ENCODE measurements at regions not wholly inside any gene's neighbourhood (a gene's known extent, or its start where the extent isn't known, plus 50 kb on each side); places are given as distances from the start of the nearest gene placed in this dataset.
"Not testable (repeated sequence)": the region's sequence is repeated elsewhere in the genome, so short reads cannot be mapped to it uniquely, and the experiment has no call there.

DNA sequence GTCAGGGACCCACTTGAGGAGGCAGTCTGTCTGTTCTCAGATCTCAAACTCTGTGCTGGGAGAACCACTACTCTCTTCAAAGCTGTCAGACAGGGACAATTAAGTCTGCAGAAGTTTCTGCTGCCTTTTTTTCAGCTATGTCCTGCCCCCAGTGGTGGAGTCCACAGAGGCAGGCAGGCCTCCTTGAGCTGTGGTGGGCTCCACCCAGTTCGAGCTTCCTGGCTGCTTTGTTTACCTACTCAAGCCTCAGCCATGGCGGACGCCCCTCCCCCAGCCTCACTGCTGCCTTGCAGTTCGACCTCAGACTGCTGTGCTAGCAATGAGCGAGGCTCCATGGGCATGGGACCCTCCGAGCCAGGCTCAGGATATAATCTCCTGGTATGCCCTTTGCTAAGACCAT is 89.3 kb downstream of the ZIC4 start:
- TF ChIP-seq, protein P1, sequence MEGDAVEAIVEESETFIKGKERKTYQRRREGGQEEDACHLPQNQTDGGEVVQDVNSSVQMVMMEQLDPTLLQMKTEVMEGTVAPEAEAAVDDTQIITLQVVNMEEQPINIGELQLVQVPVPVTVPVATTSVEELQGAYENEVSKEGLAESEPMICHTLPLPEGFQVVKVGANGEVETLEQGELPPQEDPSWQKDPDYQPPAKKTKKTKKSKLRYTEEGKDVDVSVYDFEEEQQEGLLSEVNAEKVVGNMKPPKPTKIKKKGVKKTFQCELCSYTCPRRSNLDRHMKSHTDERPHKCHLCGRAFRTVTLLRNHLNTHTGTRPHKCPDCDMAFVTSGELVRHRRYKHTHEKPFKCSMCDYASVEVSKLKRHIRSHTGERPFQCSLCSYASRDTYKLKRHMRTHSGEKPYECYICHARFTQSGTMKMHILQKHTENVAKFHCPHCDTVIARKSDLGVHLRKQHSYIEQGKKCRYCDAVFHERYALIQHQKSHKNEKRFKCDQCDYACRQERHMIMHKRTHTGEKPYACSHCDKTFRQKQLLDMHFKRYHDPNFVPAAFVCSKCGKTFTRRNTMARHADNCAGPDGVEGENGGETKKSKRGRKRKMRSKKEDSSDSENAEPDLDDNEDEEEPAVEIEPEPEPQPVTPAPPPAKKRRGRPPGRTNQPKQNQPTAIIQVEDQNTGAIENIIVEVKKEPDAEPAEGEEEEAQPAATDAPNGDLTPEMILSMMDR (IDR thresholded peaks at IDR 0.05; ENCODE audit: insufficient read depth, low read length, poor library complexity, severe bottlenecking): not testable (repeated sequence)
- TF ChIP-seq EZH2phosphoT487 (conservative IDR thresholded peaks at IDR 0.05; ENCODE audit: low read length): not testable (repeated sequence)
